Sciatic nerve (tissue), 2 donors: ENCODE measurements at regions not wholly inside any gene's neighbourhood (a gene's known extent, or its start where the extent isn't known, plus 50 kb on each side); places are given as distances from the start of the nearest gene placed in this dataset.

Experiments
- ATAC-seq: fragments of 200-7000 bp; cut with Tn5 transposase; one replicate; pipeline ENCODE4 v1.9.1; 2020; ENCODE audit warnings: mild to moderate bottlenecking, moderate library complexity
- DNase-seq: peaks from one replicate; pipeline ENCODE4 v3.0.0-alpha.2; 2020; ENCODE audit warnings: low spot score
- intact Hi-C: fragments of 100-400 bp; cut with DNase I; formaldehyde crosslinking; loops from one replicate; pipeline ENCODE4 v1.14.2; 2022
- donor health status: DM: no; HTN: no; CAD: no.
- donor health status: DM: no; HTN: no; CAD: no.

DNA sequence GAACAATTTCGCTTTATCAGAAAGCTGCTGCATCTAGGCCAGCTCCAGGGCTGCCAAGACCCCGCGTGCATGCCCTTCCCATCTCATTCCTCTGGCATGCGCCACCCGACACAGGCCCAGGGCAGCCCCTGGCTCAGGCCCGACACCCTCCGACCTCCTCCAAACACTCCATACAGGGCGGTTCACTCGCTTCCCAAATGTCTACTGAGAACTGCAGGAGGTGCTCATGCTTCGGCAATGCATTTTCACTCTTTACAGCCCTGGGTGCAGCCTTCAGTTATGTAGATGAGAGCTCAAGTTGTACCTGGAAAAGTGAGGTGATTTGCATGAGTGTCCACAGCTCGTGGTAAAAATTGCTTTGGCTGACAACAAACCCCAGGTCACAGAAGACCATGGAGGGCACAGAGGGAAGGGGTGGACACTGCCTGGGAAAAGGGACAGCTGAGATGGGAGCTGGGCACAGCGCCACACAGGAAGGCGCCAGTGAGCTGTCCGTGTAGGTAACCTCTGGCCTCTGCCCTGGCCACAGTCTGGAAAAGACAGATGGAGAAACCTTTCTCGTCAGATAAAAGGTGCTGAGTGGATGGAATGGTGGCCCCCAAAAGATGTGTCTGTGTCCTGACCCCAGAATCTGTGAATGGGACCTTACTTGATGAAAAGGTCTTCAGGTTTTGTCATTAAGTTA lies 1351.9 kb downstream of the BRD1 start:
- peak; percentile 30 for DNase-seq

GRCh38 chr22:48474881-48475280 lies 1352.8 kb downstream of the BRD1 start:
- ATAC-seq (no peak), DNase-seq (peak; percentile 44)
- intact Hi-C loops = no loop called here

More for the DNA sequence above, 1351.9 kb downstream of the BRD1 start:
- ATAC-seq = no peak
- intact Hi-C loops = no loop called here

GRCh38 chr22:48473202-48473601 lies 1354.5 kb downstream of the BRD1 start:
- DNase-seq = no peak
- intact Hi-C loops = no loop called here

DNA sequence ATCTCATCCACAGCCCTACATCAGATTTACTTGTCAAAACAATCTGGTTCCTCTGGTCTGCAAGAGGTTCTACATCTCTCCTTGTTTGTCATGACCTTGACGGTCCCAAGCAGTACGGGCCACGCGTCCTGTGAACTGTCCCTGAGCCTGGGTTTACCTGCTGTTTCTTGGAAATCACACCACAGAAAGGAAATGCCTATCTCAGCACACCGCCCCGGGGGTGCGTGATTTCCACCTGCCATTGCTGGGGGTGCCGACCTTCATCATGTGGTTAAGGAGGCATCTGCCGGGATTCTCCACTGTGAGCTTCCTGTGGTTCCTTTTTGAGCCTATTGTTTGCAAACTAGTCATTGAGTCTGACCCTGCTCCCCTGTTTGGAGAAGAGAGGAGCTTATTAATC lies 1363.4 kb downstream of the BRD1 start:
- ATAC-seq (no peak), DNase-seq (peak; percentile 25)
- intact Hi-C loops = no loop called here

More at GRCh38 chr22:48473202-48473601, 1354.5 kb downstream of the BRD1 start:
- ATAC-seq = no peak

DNA sequence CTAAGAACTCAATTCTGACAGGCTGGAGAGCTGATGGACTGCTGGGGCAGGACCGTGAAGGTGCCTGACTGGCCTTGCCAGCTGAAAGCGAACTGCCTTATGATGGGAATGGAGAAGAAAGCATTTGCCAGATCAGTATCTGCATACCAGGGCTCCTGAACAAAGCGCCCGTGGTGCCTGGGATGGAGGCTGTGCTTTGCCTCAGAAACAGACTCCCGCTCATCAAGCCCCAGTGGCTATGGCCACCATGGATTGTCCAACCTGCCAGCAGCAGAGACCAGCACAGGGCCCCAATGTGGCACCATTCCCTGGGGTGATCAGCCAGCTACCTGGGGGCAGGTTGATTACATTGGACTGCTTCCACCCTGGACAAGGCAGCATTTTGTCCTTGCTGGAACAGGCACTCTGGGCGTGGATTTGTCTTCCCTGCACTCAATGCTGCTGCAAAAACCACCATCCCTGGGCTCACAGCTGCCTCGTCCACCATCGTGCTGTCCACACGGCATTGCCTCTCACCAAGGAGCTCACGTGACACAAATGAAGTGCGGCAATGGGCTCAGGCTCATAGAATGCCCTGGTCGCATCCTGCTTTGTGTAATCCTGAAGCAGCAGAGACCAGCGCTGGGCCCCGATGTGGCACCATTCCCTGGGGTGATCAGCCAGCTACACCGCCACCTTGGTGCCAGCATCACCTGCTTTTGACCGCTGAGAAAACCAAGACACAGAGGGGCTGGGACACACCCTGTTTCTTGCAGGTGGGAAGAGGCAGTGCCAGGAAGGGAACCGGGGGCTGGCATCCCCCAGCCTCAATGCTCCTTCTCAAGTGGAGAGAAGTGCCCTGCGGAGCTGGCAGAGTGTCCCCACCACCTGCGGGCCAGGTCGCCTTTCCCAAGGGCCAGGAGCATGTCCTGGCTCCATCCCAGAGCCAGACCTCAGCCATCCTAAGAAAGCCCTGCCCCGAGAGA lies 1367.5 kb downstream of the BRD1 start:
- intact Hi-C loops = no loop called here
- ATAC-seq (no peak), DNase-seq (no peak)

- no peak for ATAC-seq
- DNase-seq = no peak
Observed at GRCh38 chr22:48459259-48459658, 1368.4 kb downstream of the BRD1 start.

DNA sequence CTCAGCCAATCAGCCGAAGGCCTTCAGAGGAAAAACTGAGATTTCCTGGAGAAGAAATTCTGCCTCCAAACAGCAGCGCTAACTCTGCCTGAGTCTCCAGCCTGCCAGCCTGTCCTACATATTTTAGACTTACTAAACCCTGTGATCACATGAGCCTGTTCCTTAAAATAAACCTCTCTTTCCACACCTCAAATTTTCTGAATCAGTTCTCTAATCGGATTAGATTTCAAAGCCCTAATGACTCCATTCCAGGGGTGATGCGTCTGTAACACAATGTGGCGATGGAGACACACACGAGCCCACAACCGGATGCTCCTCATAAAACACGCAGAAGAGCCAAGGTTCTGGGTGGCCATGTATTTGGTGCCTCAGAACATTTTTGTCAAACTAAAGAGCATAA lies 1371.2 kb downstream of the BRD1 start:
- DNase-seq (peak; percentile 8), ATAC-seq (peak; percentile 13)
- intact Hi-C loops = no loop called here

More at GRCh38 chr22:48459259-48459658, 1368.4 kb downstream of the BRD1 start:
- intact Hi-C loops = no loop called here

- no peak for DNase-seq
- no peak for ATAC-seq
Observed at GRCh38 chr22:48453751-48454485, 1373.8 kb downstream of the BRD1 start.

DNA sequence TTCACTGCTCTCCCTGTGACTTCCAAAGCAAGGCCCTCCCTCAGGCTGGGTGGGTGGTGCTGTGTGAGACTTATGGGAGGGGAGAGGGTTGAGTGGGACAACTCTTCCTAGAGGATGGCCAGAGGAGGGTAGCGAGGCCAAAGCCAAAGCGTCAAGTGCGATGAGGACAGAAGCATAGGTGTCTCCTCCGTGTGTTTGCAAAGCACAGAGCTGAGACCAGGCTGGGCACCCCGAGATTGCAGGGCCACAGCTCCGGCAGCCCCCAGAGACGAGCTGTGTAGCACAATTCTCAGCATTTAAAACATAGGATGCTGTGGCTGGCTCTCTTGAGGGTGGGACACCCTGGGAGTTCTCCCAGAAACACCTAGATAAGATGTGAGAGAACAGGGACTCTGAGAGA lies 1374.5 kb downstream of the BRD1 start:
- DNase-seq = no peak
- no peak for ATAC-seq
- intact Hi-C loops = no loop called here

More at GRCh38 chr22:48453751-48454485, 1373.8 kb downstream of the BRD1 start:
- intact Hi-C loops = no loop called here

DNA sequence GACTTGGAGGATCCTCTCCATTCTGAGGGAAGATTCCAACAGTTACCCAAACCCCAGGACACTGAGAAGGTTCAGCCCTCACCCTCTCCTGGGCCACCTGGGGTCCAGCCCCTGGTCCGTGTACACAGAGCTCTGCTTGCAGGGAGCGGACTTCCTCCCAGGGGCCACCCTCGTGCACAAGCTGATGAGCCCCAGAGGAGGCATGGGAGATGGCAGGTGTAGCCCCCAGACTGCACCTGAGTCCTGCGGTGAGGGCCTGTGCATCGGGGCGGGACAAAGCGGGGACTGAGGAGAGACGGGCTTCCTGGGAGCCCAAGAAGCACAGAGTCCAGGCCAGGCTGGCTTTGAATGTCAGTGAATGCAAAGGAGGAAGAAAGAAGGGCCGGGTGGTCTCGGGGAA lies 1374.9 kb downstream of the BRD1 start:
- intact Hi-C loops = no loop called here
- DNase-seq (no peak), ATAC-seq (no peak)

- DNase-seq (no peak), ATAC-seq (no peak)
Observed at GRCh38 chr22:48451891-48452290, 1375.8 kb downstream of the BRD1 start.

DNA sequence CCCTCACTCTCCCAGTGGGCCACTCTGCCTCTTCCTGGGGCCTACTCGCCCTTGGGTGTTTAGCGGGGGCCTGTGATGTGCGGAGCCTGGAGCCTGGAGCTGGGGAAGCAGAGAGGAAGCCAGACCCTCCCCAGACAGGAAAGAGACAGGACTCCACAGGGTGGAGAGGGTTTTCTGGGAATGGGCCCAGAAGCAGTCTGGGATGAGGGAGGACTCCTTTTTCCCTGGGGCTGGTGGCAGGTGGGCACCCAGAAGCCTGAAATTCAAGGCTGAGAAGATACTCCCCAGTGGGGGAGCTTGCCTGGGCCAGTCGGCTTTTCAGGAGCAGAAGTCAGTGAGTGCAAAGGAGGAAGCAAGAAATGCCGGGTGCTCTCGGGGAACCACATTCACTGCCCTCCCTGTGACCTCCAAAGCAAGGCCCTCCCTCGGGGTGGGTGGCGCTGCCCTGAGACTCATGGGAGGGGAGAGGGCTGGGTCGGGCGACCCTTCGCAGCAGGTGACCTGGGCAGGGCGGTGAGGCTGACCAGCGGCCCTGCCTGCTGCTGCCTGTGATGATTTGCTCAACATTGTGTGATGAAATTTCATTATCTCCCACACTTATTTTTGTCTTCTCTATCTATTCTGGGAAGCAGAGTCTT lies 1377.4 kb downstream of the BRD1 start:
- ATAC-seq (no peak), DNase-seq (no peak)
- intact Hi-C loops = no loop called here

More at GRCh38 chr22:48451891-48452290, 1375.8 kb downstream of the BRD1 start:
- intact Hi-C loops = no loop called here

DNA sequence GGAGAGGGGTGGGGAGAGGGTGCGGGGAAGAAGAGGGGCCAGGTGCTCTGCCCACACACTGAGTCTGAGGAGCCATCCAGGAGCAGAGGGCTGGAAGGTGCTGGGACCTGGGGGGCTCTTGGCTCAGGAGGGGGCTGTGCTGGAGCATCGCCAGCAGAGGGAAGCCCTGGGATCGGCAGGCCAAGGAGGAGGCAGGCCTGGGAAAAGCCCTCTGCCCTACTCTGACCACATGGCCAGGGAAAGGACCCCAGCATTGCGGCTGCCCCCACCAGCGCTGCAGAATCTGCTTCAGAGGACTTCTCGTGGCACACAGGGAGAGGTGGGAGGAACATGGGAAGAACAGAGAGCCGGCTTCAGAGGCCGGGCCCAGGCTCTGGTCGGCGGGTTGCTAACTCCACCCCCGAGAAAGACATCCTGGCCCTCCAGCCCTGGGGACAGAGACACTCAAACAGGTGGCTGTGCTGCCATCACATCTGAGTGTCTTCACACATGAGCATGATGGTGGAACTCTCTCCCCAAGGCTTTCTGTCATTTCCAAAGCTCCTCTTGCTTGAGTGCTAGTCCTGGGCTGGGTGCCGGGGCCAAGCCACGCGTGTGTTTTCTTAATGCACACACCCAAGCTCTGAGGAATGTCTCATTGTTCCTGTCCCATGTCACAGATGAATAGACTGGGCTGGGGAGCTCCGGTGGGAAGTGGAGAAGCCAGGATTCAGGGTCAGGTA lies 1378.0 kb downstream of the BRD1 start:
- intact Hi-C loops = no loop called here
- ATAC-seq (no peak), DNase-seq (no peak)

- no peak for ATAC-seq
- intact Hi-C loops = no loop called here
- no peak for DNase-seq
Observed at GRCh38 chr22:48448821-48449220, 1378.9 kb downstream of the BRD1 start.

GRCh38 chr22:48445113-48445827 lies 1382.4 kb downstream of the BRD1 start:
- DNase-seq (no peak), ATAC-seq (no peak)
- intact Hi-C loops = no loop called here

GRCh38 chr22:48444320-48445112 lies 1383.2 kb downstream of the BRD1 start:
- intact Hi-C loops = no loop called here
- DNase-seq (no peak), ATAC-seq (no peak)

DNA sequence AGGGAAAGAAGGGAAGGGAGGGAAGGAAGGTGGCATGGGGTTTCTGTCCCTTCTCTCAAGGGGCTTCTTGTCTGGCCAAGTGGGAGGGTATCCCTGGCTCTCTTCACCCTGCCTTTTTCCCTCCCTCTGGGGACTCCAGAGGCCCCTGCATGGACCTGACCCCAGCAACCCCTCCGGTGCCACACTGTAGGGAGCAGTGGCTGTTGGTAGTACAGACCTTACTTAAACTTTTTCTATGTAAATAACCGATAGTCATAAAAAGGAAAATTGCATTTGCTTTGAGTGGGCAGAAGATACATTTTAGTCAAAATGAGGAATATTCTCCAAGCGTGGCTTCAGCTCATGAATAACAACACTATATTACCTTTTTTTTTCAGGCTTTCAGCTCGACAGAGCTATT lies 1384.0 kb downstream of the BRD1 start:
- intact Hi-C loops = no loop called here
- DNase-seq (no peak), ATAC-seq (no peak)
